Motor neuron (in vitro differentiated cells): ENCODE measurements at regions not wholly inside any gene's neighbourhood (a gene's known extent, or its start where the extent isn't known, plus 50 kb on each side); places are given as distances from the start of the nearest gene placed in this dataset.
"Not testable (repeated sequence)": the region's sequence is repeated elsewhere in the genome, so short reads cannot be mapped to it uniquely, and the experiment has no call there.

Experiments
- ATAC-seq, 8 experiments: fragments of 200-7000 bp; cut with Tn5 transposase; replicated peaks in 6 of 8; 2 replicates each; pipeline ENCODE4 v1.8.0; 2021; ENCODE audit warnings: mild to moderate bottlenecking in 8 of 8, moderate library complexity in 8 of 8
- H3K27ac ChIP-seq, 2 donors: fragments of 250-450 bp; sonication (Bioruptor Pico); 2 replicates each; pipeline ENCODE4 v1.9.0; 2021; ENCODE audit warnings: antibody characterized with exemption in 2 of 2, mild to moderate bottlenecking in 2 of 2, moderate library complexity in 1 of 2
- H3K4me1 ChIP-seq, 2 donors: fragments of 250-450 bp; sonication (Bioruptor Pico); replicated peaks in 1 of 2; 2 replicates each; pipeline ENCODE4 v1.6.1; 2021; ENCODE audit warnings: antibody characterized with exemption in 2 of 2, mild to moderate bottlenecking in 2 of 2, moderate library complexity in 1 of 2
- H3K4me3 ChIP-seq, 5 donors: fragments of 250-450 bp; sonication (Bioruptor Pico); 2 replicates each; pipeline ENCODE4 v1.9.0; 2021; ENCODE audit warnings: antibody characterized with exemption in 5 of 5, mild to moderate bottlenecking in 5 of 5, moderate library complexity in 4 of 5
- WGBS, 10 experiments: fragments of 450-650 bp; shearing (Covaris generic); methylation state at CpG; one replicate each; pipeline ENCODE4 v1.0.0; 2022; 5-methylcytosine and 5-hydroxymethylcytosine counted together
- in situ Hi-C, 9 experiments: fragments of 400-800 bp; cut with MboI; loops; one replicate each; pipeline ENCODE4 v1.15.0; 2021; ENCODE audit warnings: low sequenced_read_pairs in 9 of 9, low pct_unique_long_range_greater_than_20kb in 2 of 9; ENCODE audit not compliant: unreplicated experiment in 9 of 9

GRCh38 chr2:125172181-125172580 lies 1147.1 kb downstream of the CNTNAP5 start:
- in situ Hi-C loops: no loop called here
- no peaks in the 10 kb centered on the region for H3K4me1 ChIP-seq
- ATAC-seq: no peak
- H3K27ac ChIP-seq: no peak overlapping the region
- H3K4me3 ChIP-seq: no peak overlapping the region
- 0 to 100% (median 80%) methylated on average over 1 of the region's 1 CpG; no CpG with 5 or more reads in 3 of the 10 experiments for WGBS, 10 experiments

- H3K4me3 ChIP-seq: no peak overlapping the region
- in situ Hi-C loops: no loop called here
- no peak for ATAC-seq
- no peaks in the 10 kb centered on the region for H3K4me1 ChIP-seq
- 17% methylated on average over 1 of the region's 1 CpG; no CpG with 5 or more reads in 9 of the 10 experiments for WGBS, 10 experiments
- no peak overlapping the region for H3K27ac ChIP-seq
Observed at GRCh38 chr2:125175415-125175814, 1150.3 kb downstream of the CNTNAP5 start.

- Histone ChIP-seq H3K4me1 (no peaks in the 10 kb centered on the region), H3K27ac (no peak overlapping the region), H3K4me3 (no peak overlapping the region)
- in situ Hi-C loops: no loop called here
- ATAC-seq: peak in 1 of 8 experiments; percentile 34
- 0 to 100% (median 63%) methylated on average over 1 to 4 of the region's 5 CpGs for WGBS, 10 experiments
Observed at GRCh38 chr2:125185691-125186270, 1160.7 kb downstream of the CNTNAP5 start.

DNA sequence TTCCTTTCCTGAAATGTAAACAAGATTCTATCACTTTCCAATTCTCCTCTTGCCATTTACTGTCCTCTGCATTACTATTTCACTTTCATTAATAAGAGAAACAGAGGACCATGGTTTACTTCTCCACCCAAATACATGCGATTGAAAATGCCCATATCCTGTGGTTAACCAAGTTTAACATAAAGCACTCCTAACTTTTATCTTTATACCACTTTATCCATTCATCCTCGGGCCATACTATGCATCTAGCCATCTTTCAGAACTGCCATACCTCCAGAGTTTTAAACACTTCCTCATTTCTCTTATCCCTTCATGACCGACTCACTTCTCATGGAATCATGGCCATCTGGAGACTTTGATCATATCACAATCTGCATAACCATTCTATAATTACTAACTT lies 1182.3 kb downstream of the CNTNAP5 start:
- Histone ChIP-seq H3K27ac (no peak overlapping the region), H3K4me3 (no peak overlapping the region), H3K4me1 (peaks cover 0 to 8% of the 10 kb centered on the region in 2 donors)
- peak in 2 of 8 experiments; percentile 55 to 79 for ATAC-seq
- WGBS, 10 experiments: 0 to 100% (median 55%) methylated on average over 1 to 3 of the region's 3 CpGs
- in situ Hi-C loops: no loop called here

DNA sequence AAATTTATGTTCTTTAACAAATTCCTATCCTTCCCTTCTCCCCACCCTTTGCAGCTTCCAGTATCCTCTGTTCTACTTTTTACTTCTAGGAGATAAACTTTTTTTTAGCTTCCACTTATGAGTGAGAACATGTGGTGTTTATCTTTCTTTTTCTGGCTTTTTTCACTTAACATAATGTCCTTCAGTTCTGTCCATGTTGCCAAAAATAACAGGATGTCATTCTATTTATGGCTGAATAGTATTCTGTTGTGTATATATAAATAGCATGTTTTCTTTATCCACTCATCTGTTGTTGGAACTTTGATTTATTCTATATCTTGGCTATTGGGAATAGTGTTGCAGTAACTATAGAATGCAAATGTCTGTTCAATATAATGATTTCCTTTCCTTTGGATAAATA lies 1191.2 kb downstream of the CNTNAP5 start:
- Histone ChIP-seq H3K4me1 (no peaks in the 10 kb centered on the region), H3K4me3 (no peak overlapping the region), H3K27ac (no peak overlapping the region)
- ATAC-seq: no peak
- in situ Hi-C loops: no loop called here

DNA sequence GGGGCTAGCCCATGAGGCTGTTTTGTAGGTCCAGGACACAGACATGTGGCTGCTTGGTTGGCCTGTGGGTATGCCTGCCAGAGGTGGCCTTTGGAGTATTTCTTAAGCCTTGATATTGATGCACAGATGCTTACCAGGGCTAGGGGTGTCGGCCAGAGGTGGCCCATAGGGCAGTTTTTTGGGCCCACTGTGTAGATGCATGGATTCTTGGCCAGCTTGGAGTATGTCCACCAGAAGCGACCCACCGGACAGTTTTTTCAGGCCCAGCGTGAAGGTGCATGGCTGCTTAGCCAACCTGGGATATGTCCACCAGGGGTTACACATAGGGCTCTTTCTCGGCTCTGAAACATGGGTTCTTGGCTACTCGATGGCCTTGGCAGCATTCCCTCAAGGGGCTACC lies 1199.1 kb downstream of the CNTNAP5 start:
- H3K4me3 ChIP-seq: no peak overlapping the region
- no peaks in the 10 kb centered on the region for H3K4me1 ChIP-seq
- in situ Hi-C loops: no loop called here
- 0 to 100% (median 60%) methylated on average over 1 to 2 of the region's 6 CpGs; no CpG with 5 or more reads in 3 of the 10 experiments for WGBS, 10 experiments
- no peak overlapping the region for H3K27ac ChIP-seq
- no peak for ATAC-seq

DNA sequence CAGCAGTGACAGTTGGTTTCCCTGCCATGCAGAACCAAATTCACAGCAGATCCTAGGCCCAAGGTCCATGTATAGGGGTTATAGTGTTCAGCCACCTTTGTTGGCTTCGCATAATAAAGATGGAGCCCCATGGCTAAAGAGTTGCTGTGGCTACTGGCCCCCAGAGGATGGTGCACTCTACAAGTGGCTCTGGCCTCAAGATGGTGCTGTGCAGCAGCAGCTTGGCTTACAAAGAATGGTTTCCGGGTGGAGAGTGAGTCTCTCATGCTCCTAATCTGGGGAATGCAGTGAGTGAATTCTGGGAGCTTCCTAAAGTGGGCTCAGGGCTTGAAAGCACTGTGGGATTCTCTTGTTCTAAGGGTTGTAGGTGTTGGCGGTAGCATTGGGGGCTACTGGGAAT lies 1199.7 kb downstream of the CNTNAP5 start:
- in situ Hi-C loops: no loop called here
- Histone ChIP-seq H3K4me1 (no peaks in the 10 kb centered on the region), H3K4me3 (no peak overlapping the region), H3K27ac (no peak overlapping the region)
- no peak for ATAC-seq
- 33 to 93% (median 80%) methylated on average over 1 to 3 of the region's 3 CpGs; no CpG with 5 or more reads in 4 of the 10 experiments for WGBS, 10 experiments

- H3K27ac ChIP-seq: no peak overlapping the region
- H3K4me3 ChIP-seq: no peak overlapping the region
- H3K4me1 ChIP-seq: no peaks in the 10 kb centered on the region
- 6 to 100% (median 70%) methylated on average over 1 to 2 of the region's 2 CpGs for WGBS, 10 experiments
- ATAC-seq: no peak
- in situ Hi-C loops: no loop called here
Observed at GRCh38 chr2:125227843-125228392, 1202.8 kb downstream of the CNTNAP5 start.

- Histone ChIP-seq H3K4me1 (no peaks in the 10 kb centered on the region), H3K27ac (no peak overlapping the region), H3K4me3 (no peak overlapping the region)
- in situ Hi-C loops: no loop called here
- WGBS, 10 experiments: 60 to 100% (median 89%) methylated on average over 1 to 6 of the region's 6 CpGs
- no peak for ATAC-seq
Observed at GRCh38 chr2:125240870-125241269, 1215.8 kb downstream of the CNTNAP5 start.

GRCh38 chr2:125243074-125243473 lies 1218.0 kb downstream of the CNTNAP5 start:
- no peak for ATAC-seq
- Histone ChIP-seq H3K27ac (no peak overlapping the region), H3K4me1 (no peaks in the 10 kb centered on the region), H3K4me3 (no peak overlapping the region)
- 0 to 100% (median 51%) methylated on average over 1 of the region's 1 CpG; no CpG with 5 or more reads in 2 of the 10 experiments for WGBS, 10 experiments
- in situ Hi-C loops: no loop called here

DNA sequence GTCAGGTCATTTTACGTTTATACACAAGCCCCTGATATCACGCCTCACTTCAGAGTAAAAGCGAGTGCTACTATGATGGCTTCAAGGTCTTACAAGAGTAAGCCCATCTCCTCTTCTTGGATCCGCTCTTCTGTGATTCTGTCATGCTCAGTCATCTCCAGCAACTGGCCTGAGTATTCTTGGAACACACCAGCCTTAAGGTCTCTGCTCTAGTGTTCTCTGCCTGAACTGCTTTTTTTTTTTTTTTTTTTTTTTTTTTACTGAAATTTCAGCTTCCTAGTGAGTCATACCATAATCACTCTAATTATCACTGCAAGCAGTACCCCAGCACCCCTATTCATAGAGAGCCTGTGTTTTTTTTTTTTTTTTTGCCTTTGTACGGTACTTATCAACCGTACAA lies 1228.9 kb downstream of the CNTNAP5 start:
- ATAC-seq: peak in 5 of 8 experiments; percentile 67 to 97 (median 75)
- in situ Hi-C loops: no loop called here
- 25 to 98% (median 77%) methylated on average over 4 to 6 of the region's 6 CpGs; no CpG with 5 or more reads in 2 of the 10 experiments for WGBS, 10 experiments

GRCh38 chr2:125259451-125259850 lies 1234.4 kb downstream of the CNTNAP5 start:
- H3K4me1 ChIP-seq: no peaks in the 10 kb centered on the region
- H3K4me3 ChIP-seq: no peak overlapping the region
- in situ Hi-C loops: no loop called here
- no peak overlapping the region for H3K27ac ChIP-seq
- 0 to 87% (median 33%) methylated on average over 2 to 5 of the region's 6 CpGs; no CpG with 5 or more reads in 3 of the 10 experiments for WGBS, 10 experiments
- peak in 1 of 8 experiments; percentile 45 for ATAC-seq

More for the DNA sequence above, 1228.9 kb downstream of the CNTNAP5 start:
- Histone ChIP-seq H3K4me3 (no peak overlapping the region), H3K27ac (no peak overlapping the region), H3K4me1 (no peaks in the 10 kb centered on the region)

- in situ Hi-C loops: not testable (repeated sequence)
Observed at GRCh38 chr2:125260366-125260930, 1235.4 kb downstream of the CNTNAP5 start.

GRCh38 chr2:125264453-125264852 lies 1239.4 kb downstream of the CNTNAP5 start:
- Histone ChIP-seq H3K4me1 (no peaks in the 10 kb centered on the region), H3K27ac (no peak overlapping the region), H3K4me3 (no peak overlapping the region)
- no peak for ATAC-seq
- in situ Hi-C loops: no loop called here
- WGBS, 10 experiments: 0 to 100% (median 89%) methylated on average over 1 of the region's 1 CpG; no CpG with 5 or more reads in 2 of the 10 experiments

More at GRCh38 chr2:125260366-125260930, 1235.4 kb downstream of the CNTNAP5 start:
- H3K4me3 ChIP-seq, H3K4me1 ChIP-seq, ATAC-seq, H3K27ac ChIP-seq: not testable (repeated sequence)
